IPS-15b (cell line): ENCODE measurements at regions not wholly inside any gene's neighbourhood (a gene's known extent, or its start where the extent isn't known, plus 50 kb on each side); places are given as distances from the start of the nearest gene placed in this dataset.
"Not testable (repeated sequence)": the region's sequence is repeated elsewhere in the genome, so short reads cannot be mapped to it uniquely, and the experiment has no call there.

Experiments used
- H3K27me3 ChIP-seq: one replicate; pipeline ENCODE4 v1.6.1; 2013; ENCODE audit warnings: low read length; ENCODE audit not compliant: control insufficient read depth, insufficient read depth
- H3K36me3 ChIP-seq: one replicate; pipeline ENCODE4 v1.6.1; 2013; ENCODE audit warnings: low read length; ENCODE audit not compliant: control insufficient read depth, insufficient read depth
- H3K4me1 ChIP-seq: one replicate; pipeline ENCODE4 v1.6.1; 2013; ENCODE audit warnings: mild to moderate bottlenecking, low read length; ENCODE audit not compliant: control insufficient read depth, insufficient read depth
- H3K4me3 ChIP-seq: one replicate; pipeline ENCODE4 v1.5.1; 2013; ENCODE audit warnings: low read depth, low read length
- H3K9ac ChIP-seq: one replicate; pipeline ENCODE4 v1.6.1; 2013; ENCODE audit warnings: low read depth, mild to moderate bottlenecking, low read length
- H3K9me3 ChIP-seq: one replicate; pipeline ENCODE4 v1.6.1; 2013; ENCODE audit warnings: mild to moderate bottlenecking, low read length; ENCODE audit not compliant: control insufficient read depth, insufficient read depth

- Histone ChIP-seq H3K27me3 (no peaks in the 10 kb centered on the region), H3K36me3 (no peaks in the 10 kb centered on the region), H3K9ac (no peak overlapping the region), H3K4me1 (peaks cover 12% of the 10 kb centered on the region), H3K9me3 (no peaks in the 10 kb centered on the region), H3K4me3 (no peak overlapping the region)
Measured at GRCh38 chr4:23952258-23952657, 62.4 kb upstream of the PPARGC1A start.

DNA sequence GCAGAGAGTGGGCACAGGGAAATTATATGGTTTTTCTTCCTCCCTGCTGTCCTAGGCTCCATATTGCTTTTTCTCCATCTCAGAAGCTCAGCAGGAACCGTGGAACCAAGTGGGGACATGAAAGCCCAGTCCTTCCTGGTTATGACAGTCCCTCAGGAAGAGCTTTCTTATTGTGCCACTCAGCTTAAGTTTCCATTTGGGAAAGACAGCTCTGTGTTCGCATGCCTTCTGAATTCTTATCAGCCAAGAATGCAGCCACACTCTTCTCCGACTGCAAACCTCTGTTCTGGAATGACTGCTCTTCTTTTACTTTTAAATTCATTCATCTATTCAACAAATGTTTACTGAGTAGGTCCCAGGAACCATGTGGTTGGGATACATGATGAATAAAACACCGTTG is 58.0 kb upstream of the PPARGC1A start:
- Histone ChIP-seq H3K4me1 (peaks cover 12% of the 10 kb centered on the region), H3K36me3 (no peaks in the 10 kb centered on the region), H3K27me3 (no peaks in the 10 kb centered on the region), H3K9me3 (no peaks in the 10 kb centered on the region), H3K9ac (no peak overlapping the region), H3K4me3 (no peak overlapping the region)

DNA sequence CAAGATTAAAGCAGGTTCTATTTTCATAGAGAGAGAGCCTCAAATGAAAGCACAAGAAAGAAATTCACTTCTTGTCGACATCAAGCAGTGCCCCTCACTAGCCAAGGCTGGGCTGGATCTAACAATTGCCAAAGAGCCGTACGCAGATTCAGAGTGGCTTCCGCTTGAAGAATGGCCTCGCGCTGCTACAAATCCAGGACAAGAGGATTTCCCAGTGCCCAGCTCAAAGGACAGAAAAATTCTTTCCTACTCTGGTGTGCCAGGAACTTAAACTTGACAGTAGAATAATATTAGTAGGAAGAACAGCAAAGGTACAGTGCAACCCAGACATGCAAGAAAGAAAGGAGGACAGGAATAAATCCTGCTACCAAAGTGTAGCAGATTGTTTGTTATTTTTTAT is 56.5 kb upstream of the PPARGC1A start:
- H3K27me3 ChIP-seq: no peaks in the 10 kb centered on the region
- no peak overlapping the region for H3K9ac ChIP-seq
- H3K9me3 ChIP-seq: no peaks in the 10 kb centered on the region
- H3K4me1 ChIP-seq: peaks cover 12% of the 10 kb centered on the region
- no peak overlapping the region for H3K4me3 ChIP-seq
- H3K36me3 ChIP-seq: no peaks in the 10 kb centered on the region

DNA sequence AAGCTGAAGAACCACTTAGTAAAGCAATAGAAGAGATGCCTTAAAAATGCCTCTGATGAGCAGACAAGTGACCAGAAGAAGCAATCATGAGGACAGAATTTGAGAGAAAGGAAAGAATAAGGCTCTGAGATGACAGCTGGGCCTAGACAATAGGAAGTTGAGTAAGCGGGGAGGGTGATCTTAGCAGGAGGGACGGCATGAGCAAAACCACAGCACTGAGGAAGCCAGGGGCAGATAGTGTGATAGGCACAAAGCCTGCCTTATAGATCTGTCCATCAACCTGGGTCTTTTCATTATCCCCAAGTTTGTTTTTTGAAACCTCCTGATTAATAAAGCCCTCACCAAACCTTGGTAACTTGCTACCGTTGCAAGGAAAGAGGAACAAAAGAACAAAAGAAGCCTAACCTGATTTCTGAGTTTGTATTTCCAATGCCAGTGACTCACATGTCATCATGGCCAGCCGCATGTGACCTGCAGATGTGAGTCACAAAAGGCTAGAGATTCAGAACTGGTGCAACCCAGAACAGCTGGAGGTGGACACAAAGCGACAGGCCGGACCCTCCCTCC is 55.7 kb upstream of the PPARGC1A start:
- no peaks in the 10 kb centered on the region for H3K27me3 ChIP-seq

GRCh38 chr4:23944556-23944955 is 54.7 kb upstream of the PPARGC1A start:
- not testable (repeated sequence) for H3K9me3 ChIP-seq, H3K4me1 ChIP-seq, H3K36me3 ChIP-seq, H3K4me3 ChIP-seq, H3K27me3 ChIP-seq, H3K9ac ChIP-seq

More for the DNA sequence above, 55.7 kb upstream of the PPARGC1A start:
- H3K4me3 ChIP-seq: no peak overlapping the region
- no peaks in the 10 kb centered on the region for H3K9me3 ChIP-seq
- H3K9ac ChIP-seq: no peak overlapping the region
- H3K4me1 ChIP-seq: peaks cover 12% of the 10 kb centered on the region
- H3K36me3 ChIP-seq: no peaks in the 10 kb centered on the region

- Histone ChIP-seq H3K9me3 (no peaks in the 10 kb centered on the region), H3K4me1 (peaks cover 3% of the 10 kb centered on the region), H3K4me3 (no peak overlapping the region), H3K27me3 (no peaks in the 10 kb centered on the region), H3K36me3 (no peaks in the 10 kb centered on the region), H3K9ac (no peak overlapping the region)
Measured at GRCh38 chr4:23943478-23943877, 53.6 kb upstream of the PPARGC1A start.

DNA sequence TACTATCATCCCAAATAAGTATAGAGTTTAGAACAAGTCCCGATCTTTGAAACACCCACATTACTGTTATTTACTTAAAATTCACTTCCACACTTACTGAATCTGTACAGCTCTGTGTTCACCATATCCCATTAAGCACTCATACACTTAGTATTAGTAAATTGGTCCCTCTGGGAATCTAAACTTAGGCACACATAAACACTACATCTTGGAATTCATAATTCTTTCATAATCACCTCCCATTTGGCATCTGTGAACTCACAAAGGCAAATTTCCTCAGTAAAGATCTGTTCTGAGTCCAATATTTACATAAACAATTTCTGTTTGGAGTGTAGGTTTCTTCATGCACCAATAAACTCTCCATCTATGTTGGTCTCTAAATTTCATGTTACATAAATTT is 52.6 kb upstream of the PPARGC1A start:
- no peaks in the 10 kb centered on the region for H3K36me3 ChIP-seq
- no peaks in the 10 kb centered on the region for H3K27me3 ChIP-seq
- no peak overlapping the region for H3K4me3 ChIP-seq
- no peaks in the 10 kb centered on the region for H3K9me3 ChIP-seq
- H3K4me1 ChIP-seq: no peaks in the 10 kb centered on the region
- no peak overlapping the region for H3K9ac ChIP-seq
